Loucy (cell line): ENCODE measurements at regions not wholly inside any gene's neighbourhood (a gene's known extent, or its start where the extent isn't known, plus 50 kb on each side); places are given as distances from the start of the nearest gene placed in this dataset.

Experiments
- H2AFZ ChIP-seq: fragments of 200-600 bp; sonication (generic); 2 replicates; pipeline ENCODE4 v1.6.0; 2016; ENCODE audit warnings: antibody characterized with exemption, mild to moderate bottlenecking, low read length, moderate library complexity
- H3F3A ChIP-seq: fragments of 200-600 bp; 2 replicates; pipeline ENCODE4 v1.6.0; 2016; ENCODE audit warnings: antibody characterized with exemption, low read depth, mild to moderate bottlenecking
- H3K27me3 ChIP-seq: fragments of 200-600 bp; sonication (generic); 2 replicates; pipeline ENCODE4 v1.6.1; 2014; ENCODE audit warnings: low read length, mild to moderate bottlenecking; ENCODE audit not compliant: insufficient read depth, poor library complexity, severe bottlenecking
- H3K36me3 ChIP-seq: fragments of 200-600 bp; sonication (generic); 2 replicates; pipeline ENCODE4 v1.6.1; 2016; ENCODE audit warnings: low read length; ENCODE audit not compliant: insufficient read depth
- H3K4me1 ChIP-seq: fragments of 200-600 bp; sonication (generic); 2 replicates; pipeline ENCODE4 v1.5.1; 2014; ENCODE audit warnings: low read length, mild to moderate bottlenecking; ENCODE audit not compliant: insufficient read depth, poor library complexity, severe bottlenecking
- H3K4me2 ChIP-seq: fragments of 200-600 bp; sonication (generic); 2 replicates; pipeline ENCODE4 v1.6.0; 2014; ENCODE audit warnings: antibody characterized with exemption, low read length, low read depth, mild to moderate bottlenecking; ENCODE audit not compliant: poor library complexity, severe bottlenecking
- H3K4me3 ChIP-seq: fragments of 200-600 bp; sonication (generic); 2 replicates; pipeline ENCODE4 v1.5.1; 2014; ENCODE audit warnings: low read length, mild to moderate bottlenecking, mixed read lengths; ENCODE audit not compliant: poor library complexity, severe bottlenecking
- H3K79me2 ChIP-seq: fragments of 200-600 bp; sonication (generic); 2 replicates; pipeline ENCODE4 v1.6.1; 2014; ENCODE audit warnings: low read length; ENCODE audit not compliant: insufficient read depth
- H3K9ac ChIP-seq: fragments of 200-600 bp; sonication (generic); 2 replicates; pipeline ENCODE4 v1.6.0; 2014; ENCODE audit warnings: mild to moderate bottlenecking, low read depth, low read length, moderate library complexity; ENCODE audit not compliant: poor library complexity, severe bottlenecking
- H3K9me2 ChIP-seq: fragments of 200-600 bp; sonication (generic); replicated peaks from 2 replicates; pipeline ENCODE4 v1.6.1; 2016; ENCODE audit warnings: low read depth, low read length, mixed read lengths
- H3K9me3 ChIP-seq: fragments of 200-600 bp; sonication (generic); 2 replicates; pipeline ENCODE4 v1.6.1; 2014; ENCODE audit warnings: mild to moderate bottlenecking, antibody characterized with exemption, low read length, low read depth; ENCODE audit not compliant: insufficient read depth
- H4K20me1 ChIP-seq: fragments of 200-600 bp; sonication (generic); 2 replicates; pipeline ENCODE4 v1.6.0; 2014; ENCODE audit warnings: antibody characterized with exemption, low read length, mild to moderate bottlenecking; ENCODE audit not compliant: insufficient read depth, poor library complexity, severe bottlenecking
- EZH2phosphoT487 ChIP-seq: fragments of 200-600 bp; IDR thresholded peaks from 2 replicates; pipeline ENCODE4 v1.6.1; 2018; ENCODE audit warnings: antibody characterized with exemption, mild to moderate bottlenecking, moderate library complexity, borderline replicate concordance
- TF ChIP-seq, protein P1 (sequence below): fragments of 200-600 bp; sonication (generic); conservative IDR thresholded peaks from 2 replicates; pipeline ENCODE4 v1.5.1; 2014; ENCODE audit warnings: mild to moderate bottlenecking, antibody characterized with exemption, low read length

DNA sequence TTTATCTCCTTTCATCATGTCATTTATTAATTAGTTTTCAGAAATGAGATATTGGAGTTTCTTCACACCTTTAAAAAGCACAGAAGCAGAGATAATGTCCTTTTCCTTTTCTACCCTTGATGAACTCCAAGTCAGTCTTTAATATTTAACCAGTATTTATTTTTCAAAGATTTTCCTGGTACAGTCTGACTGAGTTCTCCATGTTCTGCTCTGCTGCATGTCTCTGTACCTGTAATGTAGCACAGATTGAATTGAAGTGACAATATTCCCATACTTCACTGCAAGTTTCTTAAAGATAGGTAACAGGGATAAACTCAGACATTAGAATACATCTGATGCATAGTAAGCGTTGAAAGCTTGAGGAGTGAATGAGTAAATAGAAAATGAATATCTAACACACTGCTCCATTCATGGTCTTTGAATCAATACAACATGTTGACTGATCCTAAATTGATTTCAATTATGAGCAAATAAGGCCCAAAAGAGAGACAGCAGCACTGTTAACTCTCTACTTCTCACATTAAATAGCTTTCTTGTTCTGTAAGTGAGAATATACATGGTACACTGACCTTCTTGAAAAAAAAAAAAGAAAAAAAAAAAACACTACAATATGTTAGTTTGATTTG is 1323.6 kb upstream of the PRR20A start:
- H3K9me2 ChIP-seq, result no peaks in the 10 kb centered on the region
- H3F3A ChIP-seq, result no peaks in the 10 kb centered on the region
- H3K79me2 ChIP-seq, result no peaks in the 10 kb centered on the region
- no peak for TF ChIP-seq EZH2phosphoT487
- TF ChIP-seq, protein P1, sequence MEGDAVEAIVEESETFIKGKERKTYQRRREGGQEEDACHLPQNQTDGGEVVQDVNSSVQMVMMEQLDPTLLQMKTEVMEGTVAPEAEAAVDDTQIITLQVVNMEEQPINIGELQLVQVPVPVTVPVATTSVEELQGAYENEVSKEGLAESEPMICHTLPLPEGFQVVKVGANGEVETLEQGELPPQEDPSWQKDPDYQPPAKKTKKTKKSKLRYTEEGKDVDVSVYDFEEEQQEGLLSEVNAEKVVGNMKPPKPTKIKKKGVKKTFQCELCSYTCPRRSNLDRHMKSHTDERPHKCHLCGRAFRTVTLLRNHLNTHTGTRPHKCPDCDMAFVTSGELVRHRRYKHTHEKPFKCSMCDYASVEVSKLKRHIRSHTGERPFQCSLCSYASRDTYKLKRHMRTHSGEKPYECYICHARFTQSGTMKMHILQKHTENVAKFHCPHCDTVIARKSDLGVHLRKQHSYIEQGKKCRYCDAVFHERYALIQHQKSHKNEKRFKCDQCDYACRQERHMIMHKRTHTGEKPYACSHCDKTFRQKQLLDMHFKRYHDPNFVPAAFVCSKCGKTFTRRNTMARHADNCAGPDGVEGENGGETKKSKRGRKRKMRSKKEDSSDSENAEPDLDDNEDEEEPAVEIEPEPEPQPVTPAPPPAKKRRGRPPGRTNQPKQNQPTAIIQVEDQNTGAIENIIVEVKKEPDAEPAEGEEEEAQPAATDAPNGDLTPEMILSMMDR, result no peak
- no peak overlapping the region for H2AFZ ChIP-seq
- H3K36me3 ChIP-seq, result no peaks in the 10 kb centered on the region
- no peaks in the 10 kb centered on the region for H3K4me1 ChIP-seq
- no peaks in the 10 kb centered on the region for H3K9me3 ChIP-seq
- H3K4me3 ChIP-seq, result no peak overlapping the region
- H3K9ac ChIP-seq, result no peak overlapping the region
- H3K27me3 ChIP-seq, result no peaks in the 10 kb centered on the region
- no peaks in the 10 kb centered on the region for H4K20me1 ChIP-seq
- H3K4me2 ChIP-seq, result no peak overlapping the region

DNA sequence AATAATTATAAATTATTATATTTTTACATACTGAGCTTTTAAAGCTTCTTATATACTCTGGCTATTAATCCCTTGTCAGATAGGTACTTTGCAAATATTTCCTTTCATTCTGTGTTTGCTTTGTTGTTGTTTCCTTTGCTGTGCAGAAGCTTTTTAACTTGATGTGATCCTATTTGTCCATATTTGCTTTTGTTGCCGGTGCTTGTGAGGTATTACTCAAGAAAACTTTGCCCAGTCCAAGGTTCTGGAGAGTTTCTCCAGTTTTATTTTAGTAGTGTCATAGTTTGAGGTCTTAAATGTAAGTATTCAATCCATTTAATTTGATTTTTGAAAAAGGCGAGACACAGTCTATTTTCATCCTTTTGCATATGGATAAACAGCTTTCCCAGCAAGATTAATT is 1319.9 kb upstream of the PRR20A start:
- Histone ChIP-seq H3K9ac (no peak overlapping the region), H3K9me3 (no peaks in the 10 kb centered on the region), H2AFZ (no peak overlapping the region), H3K27me3 (no peaks in the 10 kb centered on the region), H3K4me2 (no peak overlapping the region), H3F3A (no peaks in the 10 kb centered on the region), H3K36me3 (no peaks in the 10 kb centered on the region), H3K9me2 (no peaks in the 10 kb centered on the region), H3K4me3 (no peak overlapping the region), H3K79me2 (no peaks in the 10 kb centered on the region), H4K20me1 (no peaks in the 10 kb centered on the region), H3K4me1 (no peaks in the 10 kb centered on the region)
- TF ChIP-seq, protein P1, result no peak
- no peak for TF ChIP-seq EZH2phosphoT487

DNA sequence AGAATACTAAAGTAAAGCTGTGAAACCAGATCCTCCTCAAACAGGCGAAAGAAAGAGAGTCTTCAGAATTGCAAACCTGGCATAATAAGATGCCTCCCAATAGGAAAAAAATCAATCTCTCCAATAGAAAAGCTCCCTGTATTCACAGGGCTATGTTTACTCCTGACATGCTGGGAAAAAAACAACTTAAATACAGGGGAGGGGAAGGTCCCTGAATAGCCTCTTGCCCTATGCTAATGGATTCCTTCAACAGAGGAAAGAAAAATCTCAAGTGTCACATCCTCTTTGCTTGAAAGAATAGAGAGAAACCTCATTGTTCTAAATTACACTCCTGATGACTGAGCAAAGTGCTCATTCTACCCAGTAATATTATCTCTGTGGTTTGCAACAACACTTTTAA is 1271.1 kb upstream of the PRR20A start:
- Histone ChIP-seq H3K4me2 (no peak overlapping the region), H3K4me1 (no peaks in the 10 kb centered on the region), H3K9me3 (peaks cover 13% of the 10 kb centered on the region; the same call in 1 of the 2 replicates), H3K9ac (no peak overlapping the region), H3K79me2 (no peaks in the 10 kb centered on the region), H3F3A (no peaks in the 10 kb centered on the region), H4K20me1 (no peaks in the 10 kb centered on the region), H3K4me3 (no peak overlapping the region), H3K36me3 (no peaks in the 10 kb centered on the region), H3K9me2 (no peaks in the 10 kb centered on the region), H2AFZ (no peak overlapping the region), H3K27me3 (no peaks in the 10 kb centered on the region)
- no peak for TF ChIP-seq EZH2phosphoT487
- TF ChIP-seq, protein P1, result no peak
